Activated naive CD4-positive, alpha-beta T cell treated with anti-CD3 and anti-CD28 coated beads, Interleukin-2, amount 10 ng/mL, durations not matched to agents 7 days and 5 days (primary cell): ENCODE measurements at regions not wholly inside any gene's neighbourhood (a gene's known extent, or its start where the extent isn't known, plus 50 kb on each side); places are given as distances from the start of the nearest gene placed in this dataset.

ENCODE experiments used
- CTCF ChIA-PET: fragments of 350-600 bp; sonication (Branson Sonifier 250); formaldehyde crosslinking; loops from one replicate; lab custom pipeline; 2021; ENCODE audit warnings: antibody characterized with exemption; lab: Charles Lee
- DNase-seq: peaks from one replicate; pipeline ENCODE4 v3.0.0-alpha.2; 2020
- H3K27ac Mint-ChIP-seq: one replicate; pipeline ENCODE4 v1.8.0; 2021; ENCODE audit warnings: mild to moderate bottlenecking, moderate library complexity, mixed read lengths
- H3K27me3 Mint-ChIP-seq: one replicate; pipeline ENCODE4 v1.8.0; 2021; ENCODE audit warnings: mild to moderate bottlenecking, mixed read lengths
- H3K36me3 Mint-ChIP-seq: one replicate; pipeline ENCODE4 v1.8.0; 2021; ENCODE audit warnings: mixed read lengths
- H3K4me1 Mint-ChIP-seq: one replicate; pipeline ENCODE4 v1.8.0; 2021; ENCODE audit warnings: mixed read lengths
- H3K4me3 Mint-ChIP-seq: one replicate; pipeline ENCODE4 v1.8.0; 2021; ENCODE audit warnings: mild to moderate bottlenecking, moderate library complexity, mixed read lengths
- H3K9me3 Mint-ChIP-seq: one replicate; pipeline ENCODE4 v1.8.0; 2021; ENCODE audit warnings: mixed read lengths

DNA sequence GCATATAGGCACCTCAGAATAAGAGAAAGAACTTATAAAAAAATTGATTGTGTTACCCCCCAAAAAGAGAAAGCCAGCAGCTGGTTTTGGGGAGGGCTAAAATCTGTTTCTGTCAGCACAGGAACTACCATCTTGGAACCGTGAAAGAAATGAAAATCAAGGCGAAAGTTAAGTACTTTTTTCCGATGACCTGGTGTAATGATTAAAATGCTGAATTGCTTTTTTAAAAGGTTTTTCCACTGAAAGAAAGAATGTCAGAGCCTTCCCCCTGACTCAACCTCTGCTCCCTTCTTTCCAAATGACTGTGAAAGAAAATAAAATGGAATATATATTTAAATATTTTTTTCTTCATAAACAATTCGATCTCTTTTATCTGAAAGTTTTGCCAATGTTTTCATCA is 570.5 kb upstream of the CFAP20DC start:
- no peaks in the 10 kb centered on the region for H3K36me3 Mint-ChIP-seq
- no peaks in the 10 kb centered on the region for H3K4me1 Mint-ChIP-seq
- H3K27me3 Mint-ChIP-seq: peaks cover 3% of the 10 kb centered on the region
- H3K9me3 Mint-ChIP-seq: peaks cover 9% of the 10 kb centered on the region
- CTCF ChIA-PET: no interaction called here
- H3K4me3 Mint-ChIP-seq: no peak overlapping the region
- H3K27ac Mint-ChIP-seq: no peak overlapping the region
- DNase-seq: no peak

- Mint-ChIP-seq H3K36me3 (no peaks in the 10 kb centered on the region), H3K4me3 (no peak overlapping the region), H3K27ac (no peak overlapping the region), H3K27me3 (no peaks in the 10 kb centered on the region), H3K9me3 (peaks cover 7% of the 10 kb centered on the region), H3K4me1 (no peaks in the 10 kb centered on the region)
- DNase-seq: no peak
- CTCF ChIA-PET: no interaction called here
Measured at GRCh38 chr3:59612444-59612715, 562.6 kb upstream of the CFAP20DC start.

DNA sequence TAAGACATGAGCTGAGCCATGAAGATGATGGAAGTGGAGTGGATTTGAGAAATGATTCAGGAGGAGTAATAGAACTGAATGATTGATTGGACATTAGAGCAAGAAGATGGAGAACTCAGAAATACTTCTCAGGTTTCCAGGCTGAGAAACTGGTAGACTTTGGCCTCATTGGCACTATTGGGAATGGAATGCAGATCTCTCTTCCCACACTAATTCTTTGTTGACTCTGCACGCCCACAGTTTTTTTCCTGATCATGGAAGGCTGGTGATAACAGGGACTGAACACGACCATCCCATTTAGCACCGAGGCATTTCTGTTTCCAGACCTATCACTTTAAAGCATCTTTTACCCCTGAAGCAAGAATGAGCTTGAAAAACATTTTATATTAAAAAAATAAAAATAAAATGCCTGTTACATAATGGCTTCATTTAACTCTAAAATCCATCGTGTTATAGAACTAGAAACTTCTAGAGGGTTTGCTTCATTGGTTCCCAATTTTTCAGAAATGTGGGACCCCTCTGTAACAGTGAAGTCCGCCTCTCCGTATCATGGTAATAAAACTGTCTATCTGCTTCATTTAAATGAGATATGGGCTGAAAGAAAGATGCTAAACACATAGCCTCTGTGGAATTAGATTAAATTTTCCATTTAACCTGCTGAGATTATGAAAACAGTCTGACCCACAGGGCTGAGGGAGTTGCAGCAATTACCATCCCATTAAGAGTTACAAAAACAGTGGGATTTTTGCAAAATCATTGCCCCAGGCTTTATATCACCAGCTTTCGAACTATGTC is 562.0 kb upstream of the CFAP20DC start:
- Mint-ChIP-seq H3K4me1 (no peaks in the 10 kb centered on the region), H3K27me3 (no peaks in the 10 kb centered on the region), H3K36me3 (no peaks in the 10 kb centered on the region), H3K27ac (no peak overlapping the region), H3K9me3 (peaks cover 7% of the 10 kb centered on the region), H3K4me3 (no peak overlapping the region)
- no peak for DNase-seq
- CTCF ChIA-PET: no interaction called here

GRCh38 chr3:59609657-59610348 is 560.0 kb upstream of the CFAP20DC start:
- Mint-ChIP-seq H3K36me3 (no peaks in the 10 kb centered on the region), H3K4me3 (no peak overlapping the region), H3K27ac (no peak overlapping the region), H3K9me3 (peaks cover under 1% of the 10 kb centered on the region), H3K27me3 (no peaks in the 10 kb centered on the region), H3K4me1 (no peaks in the 10 kb centered on the region)
- no peak for DNase-seq
- CTCF ChIA-PET: no interaction called here

GRCh38 chr3:59608356-59608755 is 558.5 kb upstream of the CFAP20DC start:
- Mint-ChIP-seq H3K4me1 (no peaks in the 10 kb centered on the region), H3K27me3 (no peaks in the 10 kb centered on the region), H3K4me3 (no peak overlapping the region), H3K27ac (no peak overlapping the region), H3K36me3 (no peaks in the 10 kb centered on the region), H3K9me3 (no peaks in the 10 kb centered on the region)
- CTCF ChIA-PET: interaction anchor here (0.5 to 0.9 kb wide), 3 partner anchors 14 to 1027 kb away, joined by 3 to 4 read pairs (median 4); no protein-coding TSS in a partner anchor
- DNase-seq: no peak

DNA sequence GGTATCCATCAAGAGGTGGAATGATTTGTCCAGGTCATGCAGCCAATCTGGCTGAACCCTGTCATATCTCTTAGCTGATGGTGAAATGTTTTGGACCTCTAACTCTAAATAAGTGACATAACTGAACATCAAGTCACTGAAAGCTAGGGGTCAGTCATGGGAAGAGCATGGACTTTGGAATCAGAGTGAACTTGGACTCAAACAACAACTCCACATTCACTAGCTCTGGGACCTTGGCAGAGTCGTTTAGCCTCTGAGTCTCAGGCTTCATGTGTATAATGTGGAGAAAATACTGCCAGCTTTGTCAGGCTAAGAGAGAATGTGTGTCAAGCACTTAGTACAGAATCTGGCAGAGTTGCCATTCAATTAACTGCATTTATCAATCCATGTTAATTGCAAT is 557.8 kb upstream of the CFAP20DC start:
- H3K27ac Mint-ChIP-seq: no peak overlapping the region
- no peak overlapping the region for H3K4me3 Mint-ChIP-seq
- no peak for DNase-seq
- no peaks in the 10 kb centered on the region for H3K9me3 Mint-ChIP-seq
- H3K36me3 Mint-ChIP-seq: no peaks in the 10 kb centered on the region
- H3K27me3 Mint-ChIP-seq: no peaks in the 10 kb centered on the region
- no peaks in the 10 kb centered on the region for H3K4me1 Mint-ChIP-seq
- CTCF ChIA-PET: interaction anchor here (0.7 to 1.0 kb wide), 3 partner anchors 13 to 250 kb away, joined by 3 to 4 read pairs (median 3); no protein-coding TSS in a partner anchor

- CTCF ChIA-PET: interaction anchor here (1.0 to 1.7 kb wide), 2 partner anchors 166 to 203 kb away, joined by 3 to 8 read pairs; no protein-coding TSS in a partner anchor
- no peaks in the 10 kb centered on the region for H3K9me3 Mint-ChIP-seq
Measured at GRCh38 chr3:59606638-59607266, 556.9 kb upstream of the CFAP20DC start.

DNA sequence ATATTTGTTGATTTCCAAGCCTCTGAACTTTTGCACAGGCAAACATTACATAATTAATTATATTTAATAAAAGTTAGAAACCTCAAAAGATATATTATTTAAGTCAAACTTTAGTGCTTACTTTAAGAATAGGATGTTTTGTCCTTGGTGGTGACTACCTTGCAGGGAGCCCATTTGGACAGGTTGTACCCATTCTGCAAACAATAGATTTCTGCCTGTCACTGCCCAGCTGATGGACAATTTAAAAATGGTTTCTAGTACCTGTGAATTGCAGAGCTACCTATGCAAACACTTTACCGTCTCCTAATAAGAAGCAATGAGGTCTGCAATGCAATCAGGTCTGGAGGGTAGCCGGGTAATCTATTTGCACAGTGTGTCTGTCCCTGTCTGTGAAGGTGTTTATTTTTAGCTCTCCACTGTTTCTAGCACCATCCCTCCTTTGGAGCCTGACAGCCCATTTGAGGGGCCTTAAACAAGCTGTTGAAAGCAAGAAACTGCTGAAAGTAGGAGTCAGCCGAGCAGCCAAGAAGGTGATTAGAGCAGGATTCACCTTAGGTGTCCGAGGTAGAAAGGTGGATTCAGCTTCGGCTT is 556.2 kb upstream of the CFAP20DC start:
- H3K27me3 Mint-ChIP-seq: no peaks in the 10 kb centered on the region
- no peaks in the 10 kb centered on the region for H3K9me3 Mint-ChIP-seq
- no peak overlapping the region for H3K27ac Mint-ChIP-seq
- no peak for DNase-seq
- H3K36me3 Mint-ChIP-seq: no peaks in the 10 kb centered on the region
- H3K4me1 Mint-ChIP-seq: no peaks in the 10 kb centered on the region
- no peak overlapping the region for H3K4me3 Mint-ChIP-seq
- CTCF ChIA-PET: interaction anchor here (1.7 kb wide), 1 partner anchor 204 kb away, joined by 8 read pairs; no protein-coding TSS in a partner anchor

More at GRCh38 chr3:59606638-59607266, 556.9 kb upstream of the CFAP20DC start:
- Mint-ChIP-seq H3K36me3 (no peaks in the 10 kb centered on the region), H3K27me3 (no peaks in the 10 kb centered on the region), H3K4me3 (no peak overlapping the region), H3K4me1 (no peaks in the 10 kb centered on the region), H3K27ac (no peak overlapping the region)
- no peak for DNase-seq

DNA sequence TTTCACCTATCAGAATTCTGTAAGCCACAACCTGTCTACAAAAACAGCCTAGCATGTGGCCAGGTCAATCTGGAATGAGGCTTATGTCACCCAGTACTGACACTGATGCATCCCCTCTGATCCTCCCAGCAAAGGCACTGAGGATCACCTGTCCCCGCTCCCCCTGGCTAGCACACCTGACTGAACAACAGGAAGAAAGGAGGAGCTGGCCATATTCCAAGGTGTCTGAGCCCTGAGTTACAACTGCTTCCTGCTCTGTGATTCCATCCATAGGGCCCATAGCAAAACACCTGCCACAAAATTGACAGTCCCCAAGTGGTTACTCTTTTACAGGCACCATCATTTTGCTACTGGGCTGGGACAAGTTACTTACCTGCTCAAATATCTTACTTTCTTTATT is 555.5 kb upstream of the CFAP20DC start:
- no peaks in the 10 kb centered on the region for H3K4me1 Mint-ChIP-seq
- no peaks in the 10 kb centered on the region for H3K9me3 Mint-ChIP-seq
- DNase-seq: no peak
- H3K27me3 Mint-ChIP-seq: no peaks in the 10 kb centered on the region
- no peak overlapping the region for H3K4me3 Mint-ChIP-seq
- H3K36me3 Mint-ChIP-seq: no peaks in the 10 kb centered on the region
- no peak overlapping the region for H3K27ac Mint-ChIP-seq
- CTCF ChIA-PET: no interaction called here

- Mint-ChIP-seq H3K9me3 (peaks cover 2% of the 10 kb centered on the region), H3K36me3 (no peaks in the 10 kb centered on the region), H3K27ac (no peak overlapping the region), H3K4me3 (no peak overlapping the region), H3K27me3 (no peaks in the 10 kb centered on the region), H3K4me1 (no peaks in the 10 kb centered on the region)
- CTCF ChIA-PET: no interaction called here
- no peak for DNase-seq
Measured at GRCh38 chr3:59601486-59601885, 551.7 kb upstream of the CFAP20DC start.

DNA sequence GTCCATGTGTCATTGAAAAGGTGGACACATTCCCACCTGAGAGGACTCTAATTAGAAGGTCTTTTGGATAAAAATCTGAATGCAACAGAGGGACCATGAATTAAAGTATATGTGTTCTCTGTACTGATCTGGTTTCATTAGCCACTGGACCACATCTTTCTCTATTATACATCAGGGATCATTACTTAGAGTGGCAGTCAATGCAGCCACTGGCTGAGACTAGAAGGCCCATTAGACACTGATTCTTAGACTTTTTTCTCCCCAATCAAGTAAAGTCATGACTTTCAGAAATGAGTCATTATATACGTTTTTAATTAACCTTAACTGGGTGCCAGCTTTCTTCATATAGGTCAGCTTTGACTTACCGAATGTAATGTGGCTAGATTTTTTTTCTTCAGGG is 550.8 kb upstream of the CFAP20DC start:
- Mint-ChIP-seq H3K9me3 (peaks cover 2% of the 10 kb centered on the region), H3K4me3 (no peak overlapping the region), H3K27ac (no peak overlapping the region), H3K27me3 (no peaks in the 10 kb centered on the region), H3K4me1 (no peaks in the 10 kb centered on the region), H3K36me3 (no peaks in the 10 kb centered on the region)
- CTCF ChIA-PET: no interaction called here
- DNase-seq: no peak

DNA sequence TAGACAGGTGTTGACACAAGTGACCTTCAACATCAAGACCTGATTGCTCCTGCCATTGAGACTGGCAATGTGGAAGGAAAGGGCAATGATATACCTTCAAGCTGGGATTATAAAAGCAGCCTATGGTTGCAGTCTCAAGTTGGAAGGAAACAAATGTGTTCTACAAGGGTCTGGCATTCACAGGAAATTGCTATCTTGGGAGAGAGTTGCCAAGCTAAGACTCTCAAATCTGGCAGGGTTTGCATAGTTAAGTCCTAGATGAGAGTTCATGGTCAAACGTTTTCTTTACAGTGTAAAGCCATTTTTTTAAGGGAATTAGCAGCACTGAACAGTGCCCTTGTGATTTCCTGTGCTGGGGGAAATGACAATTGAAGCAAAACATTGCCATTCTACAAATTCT is 546.9 kb upstream of the CFAP20DC start:
- Mint-ChIP-seq H3K4me3 (no peak overlapping the region), H3K27me3 (no peaks in the 10 kb centered on the region), H3K27ac (no peak overlapping the region), H3K36me3 (no peaks in the 10 kb centered on the region), H3K9me3 (peaks cover 2% of the 10 kb centered on the region), H3K4me1 (no peaks in the 10 kb centered on the region)
- DNase-seq: no peak
- CTCF ChIA-PET: no interaction called here

DNA sequence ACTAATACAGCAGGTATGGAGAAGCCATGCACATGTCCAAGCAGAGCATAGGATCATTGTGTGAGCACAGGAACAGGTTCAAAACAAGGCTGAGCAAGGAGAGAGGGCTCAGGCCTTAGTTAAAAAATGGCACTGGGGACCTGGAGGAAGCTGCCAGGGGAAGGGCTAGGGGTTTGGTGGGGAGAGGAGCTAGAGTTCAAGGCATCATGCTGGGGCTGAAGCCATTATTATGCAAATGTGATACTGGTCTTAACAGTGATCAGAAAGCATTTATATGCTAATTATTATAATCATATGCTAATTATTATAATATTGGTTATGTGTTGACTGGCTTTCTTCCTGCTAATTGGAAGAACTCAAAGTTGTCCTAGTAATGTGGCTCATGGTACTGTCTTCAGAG is 546.0 kb upstream of the CFAP20DC start:
- H3K27me3 Mint-ChIP-seq: no peaks in the 10 kb centered on the region
- no peak overlapping the region for H3K4me3 Mint-ChIP-seq
- H3K27ac Mint-ChIP-seq: no peak overlapping the region
- H3K36me3 Mint-ChIP-seq: no peaks in the 10 kb centered on the region
- DNase-seq: no peak
- CTCF ChIA-PET: no interaction called here
- H3K9me3 Mint-ChIP-seq: peaks cover 2% of the 10 kb centered on the region
- H3K4me1 Mint-ChIP-seq: no peaks in the 10 kb centered on the region

DNA sequence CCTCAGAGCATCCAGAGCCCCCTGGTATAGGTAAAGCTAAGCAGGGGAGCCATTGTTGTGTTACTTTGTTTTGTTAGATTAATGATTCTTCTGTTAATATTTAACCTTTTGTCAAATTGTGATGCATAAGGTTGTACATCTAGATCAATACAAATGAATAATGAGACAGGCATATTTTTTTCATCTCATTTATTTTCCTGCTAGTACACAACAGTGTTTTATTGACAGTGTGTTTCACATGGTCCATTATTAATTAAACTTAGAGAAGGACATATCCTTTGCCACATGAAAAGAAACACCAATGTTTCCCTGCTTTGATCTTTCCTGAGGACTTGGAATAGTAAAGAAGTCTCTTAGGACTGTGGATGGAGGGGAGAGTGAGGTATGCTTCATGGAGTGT is 543.6 kb upstream of the CFAP20DC start:
- Mint-ChIP-seq H3K27me3 (no peaks in the 10 kb centered on the region), H3K4me1 (no peaks in the 10 kb centered on the region), H3K36me3 (no peaks in the 10 kb centered on the region), H3K9me3 (peaks cover 3% of the 10 kb centered on the region), H3K4me3 (no peak overlapping the region), H3K27ac (no peak overlapping the region)
- CTCF ChIA-PET: no interaction called here
- no peak for DNase-seq
